HL-60 (cell line): ENCODE measurements at regions not wholly inside any gene's neighbourhood (a gene's known extent, or its start where the extent isn't known, plus 50 kb on each side); places are given as distances from the start of the nearest gene placed in this dataset.

Source experiments
- DNase-seq, 2 experiments: peaks; one replicate each; pipeline ENCODE4 v3.0.0-alpha.2; 2010 to 2020; ENCODE audit warnings: low read depth in 1 of 2, low spot score in 1 of 2
- H3K27ac ChIP-seq: fragments of 250-450 bp; sonication (Bioruptor Pico); replicated peaks from 2 replicates; pipeline ENCODE4 v1.5.1; 2020; ENCODE audit warnings: mild to moderate bottlenecking, moderate library complexity
- H3K27me3 ChIP-seq: fragments of 250-450 bp; sonication (Bioruptor Pico); 2 replicates; pipeline ENCODE4 v1.5.1; 2021; ENCODE audit warnings: mild to moderate bottlenecking, moderate library complexity; ENCODE audit not compliant: insufficient read depth, poor library complexity, severe bottlenecking
- H3K4me3 ChIP-seq: replicated peaks from 2 replicates; pipeline ENCODE4 v1.5.1; 2011; ENCODE audit warnings: mild to moderate bottlenecking, control low read depth, low read length; ENCODE audit not compliant: insufficient read depth
- CTCF ChIP-seq: IDR thresholded peaks from one replicate; pipeline ENCODE4 v1.5.1; 2011; ENCODE audit warnings: low read length, control low read depth, inconsistent platforms; ENCODE audit not compliant: insufficient read depth
- GABPA ChIP-seq: IDR thresholded peaks from 2 replicates; pipeline ENCODE4 v1.6.1; 2012; ENCODE audit warnings: low read depth
- POLR2AphosphoS5 ChIP-seq: IDR thresholded peaks from 2 replicates; pipeline ENCODE4 v1.6.1; 2012; ENCODE audit warnings: low read depth
- REST ChIP-seq: IDR thresholded peaks from 2 replicates; pipeline ENCODE4 v1.6.1; 2012; ENCODE audit warnings: low read depth; ENCODE audit not compliant: insufficient replicate concordance
- SPI1 ChIP-seq: IDR thresholded peaks from 2 replicates; pipeline ENCODE4 v1.6.1; 2012; ENCODE audit warnings: low read depth, mild to moderate bottlenecking, borderline replicate concordance

GRCh38 chr7:123397746-123398338, 136.6 kb downstream of the IQUB start:
- no peak for DNase-seq
- Histone ChIP-seq H3K27ac (no peak overlapping the region), H3K4me3 (no peak overlapping the region), H3K27me3 (no peaks in the 10 kb centered on the region)
- TF ChIP-seq REST (no peak), CTCF (no peak), POLR2AphosphoS5 (no peak), SPI1 (no peak)

- DNase-seq, result no peak
- no peaks in the 10 kb centered on the region for H3K27me3 ChIP-seq
- no peak for TF ChIP-seq GABPA
- TF ChIP-seq REST, result no peak
- TF ChIP-seq CTCF, result no peak
- no peak for TF ChIP-seq POLR2AphosphoS5
- no peak for TF ChIP-seq SPI1
- H3K4me3 ChIP-seq, result no peak overlapping the region
- H3K27ac ChIP-seq, result no peak overlapping the region
These were observed 140.8 kb downstream of the IQUB start for GRCh38 chr7:123393623-123394022.

GRCh38 chr7:123372368-123372767, 162.0 kb downstream of the IQUB start:
- TF ChIP-seq GABPA (no peak), CTCF (no peak), POLR2AphosphoS5 (no peak)
- no peak overlapping the region for H3K4me3 ChIP-seq
- no peak for DNase-seq

GRCh38 chr7:123367484-123368122, 166.8 kb downstream of the IQUB start:
- peak in 1 of 2 experiments; percentile 28 for DNase-seq
- no peak overlapping the region for H3K27ac ChIP-seq

More at GRCh38 chr7:123372368-123372767, 162.0 kb downstream of the IQUB start:
- no peaks in the 10 kb centered on the region for H3K27me3 ChIP-seq
- H3K27ac ChIP-seq, result no peak overlapping the region

More at GRCh38 chr7:123367484-123368122, 166.8 kb downstream of the IQUB start:
- TF ChIP-seq CTCF (peak; percentile 42), POLR2AphosphoS5 (no peak)
- Histone ChIP-seq H3K27me3 (no peaks in the 10 kb centered on the region), H3K4me3 (no peak overlapping the region)
